ENCODE measurements at regions not wholly inside any gene's neighbourhood (a gene's known extent, or its start where the extent isn't known, plus 50 kb on each side); places are given as distances from the start of the nearest gene placed in this dataset.

DNA sequence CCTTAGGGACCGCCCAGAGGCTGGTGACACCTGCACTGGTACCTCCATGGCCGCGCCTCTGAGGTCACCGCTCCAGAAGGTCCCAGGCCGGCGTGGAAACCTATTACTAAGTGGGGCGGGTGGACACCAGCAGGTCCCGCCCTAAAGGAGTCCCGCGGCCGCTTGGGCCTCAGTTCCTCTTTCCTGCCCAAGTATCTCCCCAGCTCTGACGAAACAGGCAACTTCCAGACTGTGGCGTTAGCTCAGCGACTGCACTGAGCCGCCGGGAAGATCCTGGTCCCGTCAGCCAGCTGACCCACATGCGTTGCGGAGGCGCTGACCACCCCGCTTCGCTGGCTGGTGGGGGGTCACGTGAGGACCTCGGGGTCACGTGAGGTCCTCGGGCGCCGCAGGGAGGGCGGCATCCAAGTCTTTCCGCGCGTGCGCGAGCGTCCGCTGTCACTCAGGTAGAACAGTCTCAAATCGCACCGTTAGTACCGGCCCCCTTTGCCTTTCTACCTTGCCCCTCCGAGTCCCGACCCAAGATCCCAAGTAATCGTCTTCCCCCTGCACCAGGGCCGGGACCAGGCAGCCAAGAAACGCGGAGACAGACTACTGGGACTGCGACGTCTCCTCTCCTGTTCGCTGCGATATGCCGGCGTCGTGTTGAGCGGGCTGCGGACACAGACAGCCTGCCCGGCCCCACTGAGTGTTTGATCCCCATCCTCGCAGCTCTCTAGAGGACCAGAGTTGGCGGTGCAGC is 53.7 kb upstream of the KDM4C start:
- DNase-seq: peak; percentile 74
- in situ Hi-C loops (cut with HindIII; ENCODE audit: low pct_ligation_motif_present, low pct_unique_long_range_greater_than_20kb, low sequenced_read_pairs): no loop called here

DNA sequence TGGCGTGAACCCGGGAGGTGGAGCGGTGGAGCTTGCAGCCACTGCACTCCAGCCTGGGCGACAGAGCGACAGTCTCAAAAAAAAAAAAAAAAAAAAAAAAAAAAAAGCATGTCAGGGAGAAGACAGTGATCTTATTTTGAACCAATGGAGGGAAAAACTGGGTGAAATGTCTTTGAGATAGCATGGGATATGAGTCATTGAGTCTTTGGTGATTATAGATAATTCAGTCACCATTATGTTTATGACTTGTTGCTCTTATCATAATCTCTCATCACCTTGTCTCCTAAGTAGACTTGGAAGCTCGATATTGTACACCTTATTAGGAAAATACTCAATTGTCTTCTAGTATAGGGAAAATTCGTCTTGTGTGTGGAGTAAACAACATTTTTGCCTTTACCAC is 55.1 kb upstream of the KDM4C start:
- in situ Hi-C loops (cut with HindIII; ENCODE audit: low pct_ligation_motif_present, low pct_unique_long_range_greater_than_20kb, low sequenced_read_pairs): no loop called here
- DNase-seq: no peak

DNA sequence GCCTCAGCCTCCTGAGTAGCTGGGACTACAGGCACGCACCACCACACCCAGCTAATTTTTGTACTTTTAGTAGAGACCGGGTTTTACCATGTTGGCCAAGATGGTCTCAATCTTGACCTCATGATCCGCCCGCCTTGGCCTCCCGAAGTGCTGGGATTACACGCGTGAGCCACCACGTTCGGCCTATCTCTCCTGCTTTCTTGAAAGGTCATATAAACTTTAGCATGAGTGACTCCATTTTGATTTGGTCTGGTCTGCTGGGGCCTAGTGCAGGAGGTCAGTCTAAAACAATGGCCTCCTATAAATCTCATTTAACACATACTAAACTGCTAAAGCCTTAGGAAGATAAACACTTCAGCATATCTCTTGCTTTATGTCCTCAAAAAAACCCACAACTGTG is 50.6 kb upstream of the GLDC start:
- in situ Hi-C loops (cut with HindIII; ENCODE audit: low pct_ligation_motif_present, low pct_unique_long_range_greater_than_20kb, low sequenced_read_pairs): no loop called here

DNA sequence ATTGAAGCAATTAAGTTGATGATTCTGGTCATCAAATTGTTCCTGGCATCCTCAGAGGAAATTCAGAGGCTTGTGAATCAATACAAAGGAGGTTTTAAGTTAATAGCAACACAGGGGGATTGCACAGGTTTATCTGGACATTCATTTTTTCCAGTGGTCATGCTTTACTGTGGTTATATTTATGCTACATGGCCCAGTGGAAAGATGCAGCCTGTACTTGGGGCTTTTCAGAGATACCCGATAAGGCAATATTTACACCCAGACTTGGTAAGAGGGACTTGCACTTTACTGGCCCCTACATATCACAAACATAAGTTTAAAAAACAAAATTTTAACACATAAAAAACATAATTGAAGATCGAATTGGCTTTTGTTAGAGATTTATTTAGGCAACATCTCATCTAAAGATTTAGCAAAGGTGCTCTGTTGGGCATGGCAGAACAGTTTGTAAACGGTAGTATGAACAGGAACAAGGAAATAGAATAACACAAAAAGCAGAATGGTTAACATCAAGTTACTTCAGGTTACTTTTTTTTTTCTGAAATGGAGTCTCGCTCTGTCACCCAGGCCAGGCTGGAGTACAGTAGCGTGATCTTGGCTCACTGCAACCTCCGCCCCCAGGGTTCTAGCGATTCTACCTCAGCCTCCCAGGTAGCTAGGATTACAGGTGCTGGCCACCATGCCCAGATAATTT is 49.7 kb upstream of the GLDC start:
- DNase-seq: no peak
- in situ Hi-C loops (cut with HindIII; ENCODE audit: low pct_ligation_motif_present, low pct_unique_long_range_greater_than_20kb, low sequenced_read_pairs): no loop called here

More for the DNA sequence above, 50.6 kb upstream of the GLDC start:
- no peak for DNase-seq

All from ACHN (cell line).